Epithelial cell of prostate (primary cell): ENCODE measurements at regions not wholly inside any gene's neighbourhood (a gene's known extent, or its start where the extent isn't known, plus 50 kb on each side); places are given as distances from the start of the nearest gene placed in this dataset.
"Not testable (repeated sequence)": the region's sequence is repeated elsewhere in the genome, so short reads cannot be mapped to it uniquely, and the experiment has no call there.

ENCODE experiments used
- DNase-seq: peaks from one replicate; pipeline ENCODE4 v3.0.0-alpha.2; 2011; ENCODE audit warnings: low read depth, low spot score
- H3K27ac ChIP-seq: fragments of 450-650 bp; 2 replicates; pipeline ENCODE4 v1.5.1; 2017; ENCODE audit warnings: mild to moderate bottlenecking

DNA sequence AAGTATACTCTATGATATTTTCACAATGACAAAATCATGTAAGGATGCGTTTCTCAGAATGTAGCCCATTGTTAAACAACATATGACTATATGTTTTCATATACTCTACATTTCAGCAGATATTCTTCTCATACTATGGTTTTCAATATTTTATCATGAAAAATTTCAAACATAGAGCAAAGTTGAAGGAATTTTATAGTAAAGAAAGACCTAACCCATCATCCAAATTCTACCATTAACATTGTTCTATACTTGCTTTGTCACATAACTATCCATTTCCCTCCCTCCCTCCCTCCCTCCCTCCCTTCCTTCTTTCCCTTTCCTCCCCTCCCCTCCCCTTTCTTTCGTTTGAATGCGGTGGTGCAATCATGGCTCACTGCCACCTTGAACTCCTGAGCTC, 109.4 kb downstream of the FHIP1A start:
- H3K27ac ChIP-seq: peak overlapping the region; percentile 42
- DNase-seq: no peak

- no peak overlapping the region for H3K27ac ChIP-seq
- no peak for DNase-seq
These were observed 110.9 kb downstream of the FHIP1A start for GRCh38 chr4:151519728-151520415.

DNA sequence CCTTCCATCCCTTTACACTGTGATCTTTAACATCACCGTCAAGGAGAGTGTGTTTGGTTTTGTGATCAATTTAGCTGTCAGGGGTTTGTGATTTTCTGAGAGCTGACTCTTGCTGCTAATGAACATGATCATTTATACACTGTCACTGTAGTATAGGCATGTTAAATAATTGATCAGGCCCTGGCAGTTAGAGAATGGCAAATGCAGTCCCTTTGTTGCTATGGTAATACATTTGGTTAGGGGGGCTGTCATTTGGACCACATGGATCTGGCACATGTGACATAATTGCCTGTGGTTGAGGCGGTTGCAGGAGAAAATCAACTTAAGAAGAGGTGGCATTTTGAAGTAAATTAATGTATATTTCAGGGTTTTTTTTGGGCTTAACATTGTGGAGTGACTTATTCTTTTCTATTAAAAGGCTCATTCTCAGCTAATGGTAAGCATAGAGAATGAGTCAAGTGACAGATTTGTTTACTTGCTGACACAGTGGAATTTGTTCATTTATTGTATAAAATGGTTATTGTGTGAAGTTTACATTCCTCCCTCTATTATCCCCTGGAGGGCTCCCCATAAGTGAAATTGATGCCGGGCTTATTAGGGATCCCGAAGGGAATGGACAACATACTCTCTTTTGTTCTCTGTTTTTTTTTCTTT, 114.0 kb downstream of the FHIP1A start:
- no peak for DNase-seq
- H3K27ac ChIP-seq: no peak overlapping the region

GRCh38 chr4:151524610-151525009, 115.6 kb downstream of the FHIP1A start:
- no peak for DNase-seq
- peak overlapping the region; percentile 83 for H3K27ac ChIP-seq

DNA sequence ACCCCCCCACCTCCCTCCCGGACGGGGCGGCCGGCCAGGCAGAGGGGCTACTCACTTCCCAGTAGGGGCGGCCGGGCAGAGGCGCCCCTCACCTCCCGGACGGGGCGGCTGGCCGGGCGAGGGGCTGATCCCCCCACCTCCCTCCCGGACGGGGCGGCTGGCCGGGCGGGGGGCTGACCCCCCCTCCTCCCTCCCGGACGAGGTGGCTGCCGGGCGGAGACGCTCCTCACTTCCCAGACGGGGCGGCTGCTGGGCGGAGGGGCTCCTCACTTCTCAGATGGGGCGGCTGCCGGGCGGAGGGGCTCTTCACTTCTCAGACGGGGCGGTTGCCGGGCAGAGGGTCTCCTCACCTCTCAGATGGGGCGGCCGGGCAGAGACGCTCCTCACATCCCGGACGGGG, 117.5 kb downstream of the FHIP1A start:
- DNase-seq, H3K27ac ChIP-seq: not testable (repeated sequence)

DNA sequence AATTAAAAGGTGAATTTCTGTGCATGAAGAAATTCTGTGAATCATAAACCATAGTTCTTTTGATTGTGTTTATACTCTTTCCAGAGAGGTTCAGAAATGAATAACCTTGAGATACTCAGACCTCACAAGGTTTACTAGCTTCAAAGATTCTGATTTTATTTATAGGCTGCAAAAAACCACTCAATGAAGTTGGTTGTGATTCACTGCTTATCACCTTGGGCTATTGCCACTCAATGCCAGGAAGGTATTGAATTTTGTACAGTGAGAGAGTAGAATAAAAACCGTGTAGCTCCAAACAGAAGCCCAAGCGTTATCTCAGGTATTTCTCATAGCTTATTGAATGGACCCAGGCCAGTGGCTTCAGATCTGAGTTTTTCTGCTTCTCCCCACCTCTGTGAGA, 118.7 kb downstream of the FHIP1A start:
- DNase-seq: no peak
- no peak overlapping the region for H3K27ac ChIP-seq

DNA sequence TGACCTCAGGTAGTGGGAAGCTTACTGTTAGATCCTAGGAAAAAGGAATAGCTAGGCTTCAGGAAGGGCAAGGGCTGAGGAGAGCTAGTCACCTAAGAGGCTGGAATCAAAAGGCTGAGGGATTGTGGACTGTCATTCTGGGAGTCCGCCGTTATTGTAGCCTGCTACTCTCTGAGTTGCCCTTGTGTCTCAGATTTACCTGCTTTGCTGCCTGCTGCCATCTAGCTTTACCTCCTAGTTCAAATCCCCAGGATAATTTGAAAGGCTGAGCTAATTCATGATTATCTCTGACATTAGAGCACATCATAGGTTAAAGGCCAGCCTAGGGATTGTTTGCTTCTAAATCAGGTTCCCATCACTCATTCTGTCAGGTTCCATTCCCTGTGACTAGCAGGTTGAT, 120.2 kb downstream of the FHIP1A start:
- DNase-seq: no peak
- no peak overlapping the region for H3K27ac ChIP-seq

DNA sequence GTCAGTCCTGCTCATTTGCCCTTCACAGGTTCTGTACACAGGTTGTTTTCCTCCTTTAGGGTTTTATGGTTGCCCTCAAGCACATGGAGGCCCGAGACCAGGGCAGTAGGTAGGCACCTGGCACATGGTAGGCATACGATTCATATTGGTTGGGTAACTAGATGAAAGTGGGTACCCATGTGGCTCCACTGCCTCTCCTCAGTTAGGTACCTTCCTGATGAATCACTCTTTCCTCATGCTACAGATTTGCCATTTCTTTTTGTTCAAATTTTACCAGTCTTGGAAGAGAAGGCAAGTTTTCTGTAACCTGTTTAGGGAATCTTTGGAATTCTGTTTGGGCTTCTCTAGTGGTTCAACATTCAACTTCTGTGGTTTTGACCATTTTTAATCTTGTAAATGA, 121.3 kb downstream of the FHIP1A start:
- DNase-seq: no peak
- no peak overlapping the region for H3K27ac ChIP-seq

DNA sequence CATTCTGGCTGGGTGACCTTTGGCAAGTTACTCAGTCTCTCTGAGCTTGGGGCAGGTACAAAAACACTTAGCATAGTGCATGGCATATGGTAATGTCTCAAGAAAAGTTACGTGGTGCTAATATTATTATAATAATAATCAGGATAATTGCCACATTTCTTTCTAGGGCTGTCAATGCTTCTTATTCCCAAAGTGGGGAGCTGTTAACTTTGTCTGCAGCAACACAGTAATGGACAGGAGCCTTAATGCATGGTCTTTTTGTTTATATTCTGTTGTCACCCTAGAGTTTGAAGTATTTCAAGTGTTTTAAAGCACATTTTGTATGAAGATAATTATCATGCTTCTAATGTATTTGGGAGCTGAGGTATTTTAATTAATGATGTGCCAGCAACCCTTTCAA, 121.8 kb downstream of the FHIP1A start:
- no peak for DNase-seq
- no peak overlapping the region for H3K27ac ChIP-seq

DNA sequence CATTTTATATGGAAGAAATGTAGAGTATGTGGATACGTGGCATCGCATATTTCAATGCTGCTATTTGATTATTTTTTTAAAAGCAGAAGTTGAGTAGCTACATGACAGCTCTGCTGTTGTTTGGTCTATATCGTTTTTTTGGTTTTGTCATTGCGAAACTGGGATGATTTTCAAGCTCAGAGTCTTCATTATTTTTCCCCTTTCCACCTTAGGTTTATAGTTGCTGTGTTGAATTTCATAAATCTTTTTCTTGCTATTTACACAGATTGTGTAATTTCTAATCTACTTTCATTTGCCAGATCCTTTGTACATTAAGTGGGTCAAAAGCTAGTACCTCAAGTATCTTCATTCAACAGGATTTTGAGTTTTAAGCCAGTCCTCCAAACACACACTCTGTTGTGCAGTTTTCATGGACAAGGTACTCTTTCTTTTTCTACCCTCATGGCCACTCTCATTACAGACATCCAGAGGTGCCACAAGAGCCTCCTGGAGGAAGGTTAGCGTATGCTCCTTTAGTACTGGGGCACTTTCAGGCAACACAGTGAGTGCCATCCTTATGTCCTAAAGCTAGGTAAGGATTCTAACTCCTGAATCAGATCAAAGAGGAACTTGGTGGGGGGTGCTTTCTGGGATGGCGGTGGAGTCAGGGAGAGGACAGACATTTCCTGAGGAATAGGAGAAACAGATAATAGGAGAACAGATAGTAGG, 123.2 kb downstream of the FHIP1A start:
- no peak for DNase-seq
- H3K27ac ChIP-seq: no peak overlapping the region

- H3K27ac ChIP-seq: no peak overlapping the region
- no peak for DNase-seq
These were observed 125.2 kb downstream of the FHIP1A start for GRCh38 chr4:151534195-151534594.

GRCh38 chr4:151535366-151535765, 126.4 kb downstream of the FHIP1A start:
- no peak for DNase-seq

GRCh38 chr4:151537687-151538086, 128.7 kb downstream of the FHIP1A start:
- no peak overlapping the region for H3K27ac ChIP-seq
- DNase-seq: no peak

More at GRCh38 chr4:151535366-151535765, 126.4 kb downstream of the FHIP1A start:
- no peak overlapping the region for H3K27ac ChIP-seq

DNA sequence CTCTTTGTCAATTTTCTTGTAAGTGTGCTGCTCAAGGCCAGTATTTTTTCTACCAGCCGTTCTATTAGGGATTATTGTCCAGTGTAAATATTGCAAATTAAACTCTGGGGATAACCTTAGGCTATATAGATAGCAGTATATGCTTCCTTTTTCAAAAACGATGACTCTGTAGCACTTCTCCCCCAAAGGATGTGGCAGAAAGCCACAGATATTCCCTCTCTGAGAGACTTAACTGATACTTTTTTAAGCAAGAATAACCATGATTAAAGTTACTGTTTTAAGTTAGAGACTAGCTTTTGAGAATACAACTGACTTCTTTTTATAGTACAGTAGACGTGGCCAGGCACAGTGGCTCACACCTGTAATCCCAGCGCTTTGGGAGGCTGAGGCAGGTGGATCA, 130.0 kb downstream of the FHIP1A start:
- no peak for DNase-seq
- H3K27ac ChIP-seq: no peak overlapping the region

- peak overlapping the region; percentile 99 for H3K27ac ChIP-seq
- DNase-seq: peak; percentile 100
These were observed 131.9 kb downstream of the FHIP1A start for GRCh38 chr4:151540728-151541388.

DNA sequence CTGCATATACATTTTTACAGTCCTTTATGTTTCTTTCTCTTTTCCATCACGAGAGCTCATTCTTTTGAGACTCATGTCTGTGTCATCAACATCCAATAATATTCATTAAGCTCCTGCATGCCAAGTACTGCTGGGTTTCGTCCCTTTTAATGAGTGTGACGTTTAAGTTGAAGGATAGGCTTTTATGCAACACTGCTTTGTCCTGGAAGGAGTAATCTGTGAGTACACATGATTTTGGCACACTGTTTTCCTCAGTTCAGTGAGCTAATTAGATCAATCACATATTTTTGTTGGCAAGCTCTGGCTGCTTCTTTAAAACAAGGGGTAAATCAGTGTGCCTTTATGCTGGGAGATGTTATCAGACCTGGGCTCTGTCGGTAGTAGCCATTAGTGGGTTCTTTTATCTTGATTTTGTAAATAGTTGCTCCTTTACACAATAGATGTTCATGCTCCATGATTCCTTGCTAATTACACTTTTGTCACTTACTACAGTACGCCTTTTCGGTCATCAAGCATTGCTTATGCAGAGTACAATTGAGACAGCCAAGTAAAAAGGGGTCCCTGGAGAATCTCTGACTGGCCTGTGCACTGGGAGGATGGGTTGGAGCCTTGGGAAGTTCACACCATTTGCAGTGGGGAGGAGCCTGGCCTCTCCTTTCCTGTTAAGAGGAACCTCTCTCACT, 132.6 kb downstream of the FHIP1A start:
- peak overlapping the region; percentile 99 for H3K27ac ChIP-seq
- peak; percentile 99 for DNase-seq

GRCh38 chr4:151548708-151549107, 139.7 kb downstream of the FHIP1A start:
- H3K27ac ChIP-seq: no peak overlapping the region
- DNase-seq: no peak

GRCh38 chr4:151549378-151549777, 140.4 kb downstream of the FHIP1A start:
- DNase-seq, H3K27ac ChIP-seq: not testable (repeated sequence)

GRCh38 chr4:151553874-151554273, 144.9 kb downstream of the FHIP1A start:
- no peak for DNase-seq
- H3K27ac ChIP-seq: no peak overlapping the region
